H1 (cell line): ENCODE measurements at regions not wholly inside any gene's neighbourhood (a gene's known extent, or its start where the extent isn't known, plus 50 kb on each side); places are given as distances from the start of the nearest gene placed in this dataset.

Experiments
- CTBP2 ChIP-seq: IDR thresholded peaks from 2 replicates; pipeline ENCODE4 v1.7.0; 2011; ENCODE audit warnings: borderline replicate concordance, mild to moderate bottlenecking, moderate library complexity, mixed read lengths, low read length; ENCODE audit not compliant: insufficient read depth, insufficient read length
- GABPA ChIP-seq: IDR thresholded peaks from 2 replicates; pipeline ENCODE4 v1.6.1; 2011; ENCODE audit warnings: mild to moderate bottlenecking, low read length, moderate library complexity, borderline replicate concordance; ENCODE audit not compliant: insufficient read depth
- KDM5A ChIP-seq: fragments of 200-600 bp; IDR thresholded peaks from 2 replicates; pipeline ENCODE4 v1.7.1; 2012; ENCODE audit warnings: mild to moderate bottlenecking, low read length, inconsistent platforms, mixed read lengths
- RFX5 ChIP-seq: IDR thresholded peaks from 2 replicates; pipeline ENCODE4 v1.6.1; 2011; ENCODE audit warnings: low read depth, low read length, improper control_type of control experiment, borderline replicate concordance
- SIRT6 ChIP-seq: IDR thresholded peaks from one replicate; pipeline ENCODE4 v1.7.1; 2012; ENCODE audit warnings: low read length, inconsistent platforms
- TAF1 ChIP-seq: IDR thresholded peaks from 2 replicates; pipeline ENCODE4 v1.6.1; 2011; ENCODE audit warnings: mild to moderate bottlenecking, low read depth, low read length
- TAF7 ChIP-seq: optimal IDR thresholded peaks from 2 replicates; pipeline ENCODE3; 2011; ENCODE audit warnings: low read depth, mild to moderate bottlenecking, inconsistent platforms, low read length, moderate library complexity, borderline replicate concordance
- TF ChIP-seq, protein P1 (sequence below): fragments of 300-600 bp; sonication (generic); IDR thresholded peaks from 2 replicates; pipeline ENCODE4 v1.7.1; 2012; ENCODE audit warnings: low read length, moderate library complexity, mild to moderate bottlenecking, inconsistent platforms; ENCODE audit not compliant: insufficient replicate concordance
- TF ChIP-seq, protein P2 (sequence below): IDR thresholded peaks from 2 replicates; pipeline ENCODE4 v1.6.1; 2011; ENCODE audit warnings: low read length, improper control_type of control experiment

DNA sequence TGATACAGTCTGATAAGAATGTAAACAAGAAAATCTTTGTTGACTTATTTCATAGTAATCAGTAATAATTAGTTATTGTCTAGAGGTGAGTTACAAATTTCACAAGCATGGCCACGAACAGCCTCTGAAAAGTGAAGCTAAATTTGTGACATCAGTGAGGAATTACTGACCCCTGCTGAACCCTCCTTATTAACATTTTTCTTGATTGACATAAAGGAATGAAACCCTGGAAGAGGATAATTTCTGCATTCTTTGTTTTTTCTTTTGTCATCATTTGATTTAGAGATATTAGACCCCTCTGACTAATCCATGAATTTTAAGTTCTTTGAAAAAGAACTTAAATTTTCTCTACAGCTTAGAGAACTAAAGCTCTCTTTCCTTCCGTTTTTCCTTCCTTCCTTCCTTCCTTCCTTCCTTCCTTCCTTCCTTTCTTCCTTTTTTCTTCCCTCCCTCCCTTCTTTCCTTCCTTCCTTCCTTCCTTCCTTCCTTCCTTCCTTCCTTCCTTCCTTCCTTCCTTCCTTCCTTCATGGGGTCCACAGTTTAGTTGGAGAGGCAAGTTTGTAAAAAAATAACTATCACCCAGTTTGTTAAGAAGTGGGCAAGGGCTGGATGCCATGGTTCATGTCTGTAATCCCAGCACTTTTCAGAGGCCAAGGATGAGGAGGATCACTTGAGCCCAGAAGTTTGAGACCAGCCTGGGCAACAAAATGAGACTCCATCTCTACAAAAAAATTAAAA lies 387.0 kb downstream of the MTX2 start (continued):
- TF ChIP-seq, protein P1, sequence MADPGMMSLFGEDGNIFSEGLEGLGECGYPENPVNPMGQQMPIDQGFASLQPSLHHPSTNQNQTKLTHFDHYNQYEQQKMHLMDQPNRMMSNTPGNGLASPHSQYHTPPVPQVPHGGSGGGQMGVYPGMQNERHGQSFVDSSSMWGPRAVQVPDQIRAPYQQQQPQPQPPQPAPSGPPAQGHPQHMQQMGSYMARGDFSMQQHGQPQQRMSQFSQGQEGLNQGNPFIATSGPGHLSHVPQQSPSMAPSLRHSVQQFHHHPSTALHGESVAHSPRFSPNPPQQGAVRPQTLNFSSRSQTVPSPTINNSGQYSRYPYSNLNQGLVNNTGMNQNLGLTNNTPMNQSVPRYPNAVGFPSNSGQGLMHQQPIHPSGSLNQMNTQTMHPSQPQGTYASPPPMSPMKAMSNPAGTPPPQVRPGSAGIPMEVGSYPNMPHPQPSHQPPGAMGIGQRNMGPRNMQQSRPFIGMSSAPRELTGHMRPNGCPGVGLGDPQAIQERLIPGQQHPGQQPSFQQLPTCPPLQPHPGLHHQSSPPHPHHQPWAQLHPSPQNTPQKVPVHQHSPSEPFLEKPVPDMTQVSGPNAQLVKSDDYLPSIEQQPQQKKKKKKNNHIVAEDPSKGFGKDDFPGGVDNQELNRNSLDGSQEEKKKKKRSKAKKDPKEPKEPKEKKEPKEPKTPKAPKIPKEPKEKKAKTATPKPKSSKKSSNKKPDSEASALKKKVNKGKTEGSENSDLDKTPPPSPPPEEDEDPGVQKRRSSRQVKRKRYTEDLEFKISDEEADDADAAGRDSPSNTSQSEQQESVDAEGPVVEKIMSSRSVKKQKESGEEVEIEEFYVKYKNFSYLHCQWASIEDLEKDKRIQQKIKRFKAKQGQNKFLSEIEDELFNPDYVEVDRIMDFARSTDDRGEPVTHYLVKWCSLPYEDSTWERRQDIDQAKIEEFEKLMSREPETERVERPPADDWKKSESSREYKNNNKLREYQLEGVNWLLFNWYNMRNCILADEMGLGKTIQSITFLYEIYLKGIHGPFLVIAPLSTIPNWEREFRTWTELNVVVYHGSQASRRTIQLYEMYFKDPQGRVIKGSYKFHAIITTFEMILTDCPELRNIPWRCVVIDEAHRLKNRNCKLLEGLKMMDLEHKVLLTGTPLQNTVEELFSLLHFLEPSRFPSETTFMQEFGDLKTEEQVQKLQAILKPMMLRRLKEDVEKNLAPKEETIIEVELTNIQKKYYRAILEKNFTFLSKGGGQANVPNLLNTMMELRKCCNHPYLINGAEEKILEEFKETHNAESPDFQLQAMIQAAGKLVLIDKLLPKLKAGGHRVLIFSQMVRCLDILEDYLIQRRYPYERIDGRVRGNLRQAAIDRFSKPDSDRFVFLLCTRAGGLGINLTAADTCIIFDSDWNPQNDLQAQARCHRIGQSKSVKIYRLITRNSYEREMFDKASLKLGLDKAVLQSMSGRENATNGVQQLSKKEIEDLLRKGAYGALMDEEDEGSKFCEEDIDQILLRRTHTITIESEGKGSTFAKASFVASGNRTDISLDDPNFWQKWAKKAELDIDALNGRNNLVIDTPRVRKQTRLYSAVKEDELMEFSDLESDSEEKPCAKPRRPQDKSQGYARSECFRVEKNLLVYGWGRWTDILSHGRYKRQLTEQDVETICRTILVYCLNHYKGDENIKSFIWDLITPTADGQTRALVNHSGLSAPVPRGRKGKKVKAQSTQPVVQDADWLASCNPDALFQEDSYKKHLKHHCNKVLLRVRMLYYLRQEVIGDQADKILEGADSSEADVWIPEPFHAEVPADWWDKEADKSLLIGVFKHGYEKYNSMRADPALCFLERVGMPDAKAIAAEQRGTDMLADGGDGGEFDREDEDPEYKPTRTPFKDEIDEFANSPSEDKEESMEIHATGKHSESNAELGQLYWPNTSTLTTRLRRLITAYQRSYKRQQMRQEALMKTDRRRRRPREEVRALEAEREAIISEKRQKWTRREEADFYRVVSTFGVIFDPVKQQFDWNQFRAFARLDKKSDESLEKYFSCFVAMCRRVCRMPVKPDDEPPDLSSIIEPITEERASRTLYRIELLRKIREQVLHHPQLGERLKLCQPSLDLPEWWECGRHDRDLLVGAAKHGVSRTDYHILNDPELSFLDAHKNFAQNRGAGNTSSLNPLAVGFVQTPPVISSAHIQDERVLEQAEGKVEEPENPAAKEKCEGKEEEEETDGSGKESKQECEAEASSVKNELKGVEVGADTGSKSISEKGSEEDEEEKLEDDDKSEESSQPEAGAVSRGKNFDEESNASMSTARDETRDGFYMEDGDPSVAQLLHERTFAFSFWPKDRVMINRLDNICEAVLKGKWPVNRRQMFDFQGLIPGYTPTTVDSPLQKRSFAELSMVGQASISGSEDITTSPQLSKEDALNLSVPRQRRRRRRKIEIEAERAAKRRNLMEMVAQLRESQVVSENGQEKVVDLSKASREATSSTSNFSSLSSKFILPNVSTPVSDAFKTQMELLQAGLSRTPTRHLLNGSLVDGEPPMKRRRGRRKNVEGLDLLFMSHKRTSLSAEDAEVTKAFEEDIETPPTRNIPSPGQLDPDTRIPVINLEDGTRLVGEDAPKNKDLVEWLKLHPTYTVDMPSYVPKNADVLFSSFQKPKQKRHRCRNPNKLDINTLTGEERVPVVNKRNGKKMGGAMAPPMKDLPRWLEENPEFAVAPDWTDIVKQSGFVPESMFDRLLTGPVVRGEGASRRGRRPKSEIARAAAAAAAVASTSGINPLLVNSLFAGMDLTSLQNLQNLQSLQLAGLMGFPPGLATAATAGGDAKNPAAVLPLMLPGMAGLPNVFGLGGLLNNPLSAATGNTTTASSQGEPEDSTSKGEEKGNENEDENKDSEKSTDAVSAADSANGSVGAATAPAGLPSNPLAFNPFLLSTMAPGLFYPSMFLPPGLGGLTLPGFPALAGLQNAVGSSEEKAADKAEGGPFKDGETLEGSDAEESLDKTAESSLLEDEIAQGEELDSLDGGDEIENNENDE: no peak
- TF ChIP-seq, protein P2, sequence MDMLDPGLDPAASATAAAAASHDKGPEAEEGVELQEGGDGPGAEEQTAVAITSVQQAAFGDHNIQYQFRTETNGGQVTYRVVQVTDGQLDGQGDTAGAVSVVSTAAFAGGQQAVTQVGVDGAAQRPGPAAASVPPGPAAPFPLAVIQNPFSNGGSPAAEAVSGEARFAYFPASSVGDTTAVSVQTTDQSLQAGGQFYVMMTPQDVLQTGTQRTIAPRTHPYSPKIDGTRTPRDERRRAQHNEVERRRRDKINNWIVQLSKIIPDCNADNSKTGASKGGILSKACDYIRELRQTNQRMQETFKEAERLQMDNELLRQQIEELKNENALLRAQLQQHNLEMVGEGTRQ: no peak
- TF ChIP-seq TAF1: no peak
- TF ChIP-seq RFX5: no peak
- TF ChIP-seq SIRT6: no peak
- no peak for TF ChIP-seq KDM5A
- TF ChIP-seq GABPA: no peak
- TF ChIP-seq CTBP2: no peak
- no peak for TF ChIP-seq TAF7
